Breast epithelium (tissue), 3 donors: ENCODE measurements at regions not wholly inside any gene's neighbourhood (a gene's known extent, or its start where the extent isn't known, plus 50 kb on each side); places are given as distances from the start of the nearest gene placed in this dataset.

ENCODE experiments used
- CTCF ChIP-seq, 3 donors: fragments of 450-650 bp; IDR thresholded peaks; one replicate each; pipeline ENCODE4 v1.5.1; 2016 to 2017; ENCODE audit warnings: antibody characterized with exemption in 3 of 3, mild to moderate bottlenecking in 3 of 3, moderate library complexity in 3 of 3
- POLR2A ChIP-seq: fragments of 450-650 bp; IDR thresholded peaks from one replicate; pipeline ENCODE4 v1.6.1; 2016; ENCODE audit warnings: antibody characterized with exemption, mild to moderate bottlenecking, moderate library complexity
- POLR2AphosphoS5 ChIP-seq, 3 donors: sonication (generic); formaldehyde crosslinking; IDR thresholded peaks; one replicate each; pipeline ENCODE4 v1.6.1; 2017; ENCODE audit warnings: antibody characterized with exemption in 3 of 3

- TF ChIP-seq CTCF (IDR thresholded peaks at IDR 0.05) (no peak), POLR2A (no peak), POLR2AphosphoS5 (IDR thresholded peaks at IDR 0.05) (no peak)
Observed at GRCh38 chr20:24812373-24812772, 136.7 kb upstream of the CST7 start.
